ENCODE measurements at regions not wholly inside any gene's neighbourhood (a gene's known extent, or its start where the extent isn't known, plus 50 kb on each side); places are given as distances from the start of the nearest gene placed in this dataset.

DNA sequence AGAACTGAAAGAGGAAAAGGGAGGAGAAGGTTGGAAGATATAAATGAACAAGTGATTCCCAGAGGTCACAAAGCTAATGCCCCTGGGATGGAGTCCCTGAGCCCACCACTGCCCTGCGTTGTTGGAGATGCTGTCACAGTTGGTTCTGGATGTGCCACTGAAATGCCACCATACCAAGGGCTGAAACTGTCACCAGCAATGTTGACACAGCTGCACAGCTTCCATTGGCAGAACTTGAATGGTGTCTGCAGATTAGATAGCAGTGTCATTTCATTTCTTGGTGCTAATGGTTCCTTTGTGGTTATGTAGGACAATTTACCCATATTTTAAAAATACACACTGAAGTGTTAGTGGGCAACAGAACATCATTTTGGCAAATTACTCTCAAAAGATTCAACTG, 120.7 kb downstream of the TBXT start:
- no peak for DNase-seq (ENCODE audit: low read depth, low spot score)
- Histone ChIP-seq H3K27me3 (ENCODE audit: control insufficient read depth, insufficient read depth, low read length) (no peaks in the 10 kb centered on the region), H3K27ac (ENCODE audit: low read length) (no peak overlapping the region), H3K4me3 (ENCODE audit: low read depth in 2 of 2, low read length in 2 of 2) (no peak overlapping the region), H3K36me3 (ENCODE audit: control insufficient read depth, insufficient read depth, low read length) (no peaks in the 10 kb centered on the region), H3K9me3 (ENCODE audit: control insufficient read depth, insufficient read depth, low read depth, low read length) (0 out of 2 replicates have a peak, but pooled peaks cover under 1% of the 10 kb centered on the region), H3K4me1 (ENCODE audit: control insufficient read depth, insufficient read depth, low read length) (no peaks in the 10 kb centered on the region)
- ChIA-PET POLR2A (no interaction called here), CTCF (no interaction called here)
- BruUV-seq (replicated peaks), result no TSS peak
- TF ChIP-seq SIN3A (IDR thresholded peaks at IDR 0.05; ENCODE audit: borderline replicate concordance, insufficient read depth, low read depth, low read length), result no peak
- in situ Hi-C loops (cut with HindIII; ENCODE audit: low pct_unique_long_range_greater_than_20kb, low sequenced_read_pairs), result no loop called here
- ATAC-seq, result no peak
- intact Hi-C loops (cut with micrococcal nuclease; ENCODE audit: unreplicated experiment), result no loop called here

DNA sequence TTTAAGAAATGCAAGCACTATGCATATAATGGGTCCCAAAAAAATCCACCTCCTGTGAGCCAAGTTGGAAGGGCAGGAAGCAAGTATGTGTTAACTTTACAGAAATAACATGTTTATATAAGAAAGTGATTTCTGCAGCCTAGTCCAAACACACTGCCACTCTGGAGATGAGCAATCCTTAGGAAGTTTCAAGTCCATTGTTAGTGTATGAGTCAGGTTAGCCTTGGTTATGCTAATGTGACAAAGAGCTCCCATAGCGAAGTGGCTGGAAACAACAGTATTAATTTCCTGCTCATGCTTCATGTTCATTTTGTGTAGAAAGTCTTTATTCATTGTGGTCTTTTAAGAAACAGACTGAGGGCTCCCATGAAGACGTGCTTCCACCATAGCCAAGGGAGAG, 121.4 kb downstream of the TBXT start:
- no peaks in the 10 kb centered on the region for H3K36me3 ChIP-seq (ENCODE audit: control insufficient read depth, insufficient read depth, low read length)
- DNase-seq (ENCODE audit: low read depth, low spot score) (no peak), ATAC-seq (no peak)
- POLR2A ChIA-PET, result no interaction called here
- H3K4me3 ChIP-seq (ENCODE audit: low read depth in 2 of 2, low read length in 2 of 2), result no peak overlapping the region
- no peak overlapping the region for H3K27ac ChIP-seq (ENCODE audit: low read length)
- no peaks in the 10 kb centered on the region for H3K4me1 ChIP-seq (ENCODE audit: control insufficient read depth, insufficient read depth, low read length)
- intact Hi-C loops (cut with micrococcal nuclease; ENCODE audit: unreplicated experiment) (no loop called here), in situ Hi-C loops (cut with HindIII; ENCODE audit: low pct_unique_long_range_greater_than_20kb, low sequenced_read_pairs) (no loop called here)
- CTCF ChIA-PET, result no interaction called here
- no peaks in the 10 kb centered on the region for H3K27me3 ChIP-seq (ENCODE audit: control insufficient read depth, insufficient read depth, low read length)
- BruUV-seq (replicated peaks), result no TSS peak
- TF ChIP-seq SIN3A (IDR thresholded peaks at IDR 0.05; ENCODE audit: borderline replicate concordance, insufficient read depth, low read depth, low read length) (no peak), POLR2AphosphoS5 (IDR thresholded peaks at IDR 0.05; ENCODE audit: low read depth, low read length) (no peak), TCF7L2 (IDR thresholded peaks at IDR 0.05; ENCODE audit: low read depth, low read length) (no peak), REST (IDR thresholded peaks at IDR 0.05; ENCODE audit: insufficient read depth in 1 of 2, low read depth in 2 of 2, low read length in 1 of 2) (no peak)
- TF ChIP-seq, protein P1, sequence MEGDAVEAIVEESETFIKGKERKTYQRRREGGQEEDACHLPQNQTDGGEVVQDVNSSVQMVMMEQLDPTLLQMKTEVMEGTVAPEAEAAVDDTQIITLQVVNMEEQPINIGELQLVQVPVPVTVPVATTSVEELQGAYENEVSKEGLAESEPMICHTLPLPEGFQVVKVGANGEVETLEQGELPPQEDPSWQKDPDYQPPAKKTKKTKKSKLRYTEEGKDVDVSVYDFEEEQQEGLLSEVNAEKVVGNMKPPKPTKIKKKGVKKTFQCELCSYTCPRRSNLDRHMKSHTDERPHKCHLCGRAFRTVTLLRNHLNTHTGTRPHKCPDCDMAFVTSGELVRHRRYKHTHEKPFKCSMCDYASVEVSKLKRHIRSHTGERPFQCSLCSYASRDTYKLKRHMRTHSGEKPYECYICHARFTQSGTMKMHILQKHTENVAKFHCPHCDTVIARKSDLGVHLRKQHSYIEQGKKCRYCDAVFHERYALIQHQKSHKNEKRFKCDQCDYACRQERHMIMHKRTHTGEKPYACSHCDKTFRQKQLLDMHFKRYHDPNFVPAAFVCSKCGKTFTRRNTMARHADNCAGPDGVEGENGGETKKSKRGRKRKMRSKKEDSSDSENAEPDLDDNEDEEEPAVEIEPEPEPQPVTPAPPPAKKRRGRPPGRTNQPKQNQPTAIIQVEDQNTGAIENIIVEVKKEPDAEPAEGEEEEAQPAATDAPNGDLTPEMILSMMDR (IDR thresholded peaks at IDR 0.05), result no peak
- no peaks in the 10 kb centered on the region for H3K9me3 ChIP-seq (ENCODE audit: control insufficient read depth, insufficient read depth, low read depth, low read length)

- no peaks in the 10 kb centered on the region for H3K4me1 ChIP-seq (ENCODE audit: control insufficient read depth, insufficient read depth, low read length)
- no TSS peak for BruUV-seq (replicated peaks)
- H3K36me3 ChIP-seq (ENCODE audit: control insufficient read depth, insufficient read depth, low read length), result no peaks in the 10 kb centered on the region
- in situ Hi-C loops (cut with HindIII; ENCODE audit: low pct_unique_long_range_greater_than_20kb, low sequenced_read_pairs), result no loop called here
- ChIA-PET CTCF (no interaction called here), POLR2A (no interaction called here)
- no peaks in the 10 kb centered on the region for H3K9me3 ChIP-seq (ENCODE audit: control insufficient read depth, insufficient read depth, low read depth, low read length)
- intact Hi-C loops (cut with micrococcal nuclease; ENCODE audit: unreplicated experiment), result no loop called here
- DNase-seq (ENCODE audit: low read depth, low spot score), result no peak
- TF ChIP-seq, protein P1 (IDR thresholded peaks at IDR 0.05), result no peak
- no peak for TF ChIP-seq SIN3A (IDR thresholded peaks at IDR 0.05; ENCODE audit: borderline replicate concordance, insufficient read depth, low read depth, low read length)
- TF ChIP-seq POLR2AphosphoS5 (IDR thresholded peaks at IDR 0.05; ENCODE audit: low read depth, low read length), result no peak
- no peak for TF ChIP-seq TCF7L2 (IDR thresholded peaks at IDR 0.05; ENCODE audit: low read depth, low read length)
- no peak for TF ChIP-seq REST (IDR thresholded peaks at IDR 0.05; ENCODE audit: insufficient read depth in 1 of 2, low read depth in 2 of 2, low read length in 1 of 2)
- no peak for ATAC-seq
- no peaks in the 10 kb centered on the region for H3K27me3 ChIP-seq (ENCODE audit: control insufficient read depth, insufficient read depth, low read length)
- no peak overlapping the region for H3K27ac ChIP-seq (ENCODE audit: low read length)
- no peak overlapping the region for H3K4me3 ChIP-seq (ENCODE audit: low read depth in 2 of 2, low read length in 2 of 2)
Measured at GRCh38 chr6:166045860-166046200, 121.8 kb downstream of the TBXT start.

All from Panc1 (cell line).